ENCODE measurements at regions not wholly inside any gene's neighbourhood (a gene's known extent, or its start where the extent isn't known, plus 50 kb on each side); places are given as distances from the start of the nearest gene placed in this dataset.
"Not testable (repeated sequence)": the region's sequence is repeated elsewhere in the genome, so short reads cannot be mapped to it uniquely, and the experiment has no call there.

DNA sequence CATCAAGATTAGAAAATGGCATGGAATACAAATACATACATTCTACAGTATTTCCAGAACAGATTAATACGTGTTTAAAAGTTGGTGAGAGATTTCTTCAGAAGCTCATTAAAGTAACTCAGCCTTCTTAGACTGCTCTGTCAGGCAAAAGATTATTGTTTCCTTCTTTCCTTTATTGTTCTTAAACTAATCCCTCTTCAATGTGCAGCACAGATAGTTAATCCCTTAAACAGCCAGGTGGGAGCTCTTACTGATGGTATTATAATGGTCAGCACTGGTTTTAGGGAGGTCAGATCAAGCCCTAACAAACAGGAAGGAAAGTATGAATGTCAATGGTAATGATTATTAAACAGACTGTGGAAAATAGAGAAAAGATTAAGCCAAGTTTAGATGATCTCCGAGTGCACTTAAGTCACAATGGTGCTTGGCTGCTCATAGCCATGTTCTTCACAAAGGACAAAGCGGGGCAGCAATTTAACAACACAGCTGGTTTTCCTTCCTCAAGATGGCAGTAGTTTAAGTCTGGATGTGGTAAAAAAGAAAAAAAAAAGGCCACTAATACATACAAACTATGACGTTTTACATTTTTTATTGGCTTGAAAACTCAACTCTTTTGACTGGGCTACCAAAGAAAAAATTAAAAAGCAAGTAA lies 992.6 kb downstream of the PCDH9 start:
- DNase-seq (ENCODE audit: low read depth in 2 of 2) = no peak

DNA sequence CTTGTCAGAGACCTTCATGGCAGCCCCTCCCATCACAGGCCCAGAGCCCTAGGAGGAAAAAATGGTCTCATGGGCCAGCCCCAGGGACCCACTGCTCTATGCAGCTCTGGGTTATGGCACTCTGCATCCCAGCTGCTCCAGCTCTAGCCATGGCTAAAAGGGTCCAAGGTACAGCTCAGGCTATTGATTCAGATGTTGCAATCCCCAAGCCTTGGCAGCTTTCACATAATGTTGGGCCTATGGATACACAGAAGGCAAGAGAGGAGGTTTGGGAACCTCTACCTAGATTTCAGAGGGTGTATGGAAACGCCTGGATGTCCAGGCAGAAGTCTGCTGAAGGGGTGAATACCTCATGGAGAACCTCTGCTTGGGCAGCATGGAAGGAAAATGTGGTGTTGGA lies 996.0 kb downstream of the PCDH9 start:
- DNase-seq (ENCODE audit: low read depth in 2 of 2) = no peak

DNA sequence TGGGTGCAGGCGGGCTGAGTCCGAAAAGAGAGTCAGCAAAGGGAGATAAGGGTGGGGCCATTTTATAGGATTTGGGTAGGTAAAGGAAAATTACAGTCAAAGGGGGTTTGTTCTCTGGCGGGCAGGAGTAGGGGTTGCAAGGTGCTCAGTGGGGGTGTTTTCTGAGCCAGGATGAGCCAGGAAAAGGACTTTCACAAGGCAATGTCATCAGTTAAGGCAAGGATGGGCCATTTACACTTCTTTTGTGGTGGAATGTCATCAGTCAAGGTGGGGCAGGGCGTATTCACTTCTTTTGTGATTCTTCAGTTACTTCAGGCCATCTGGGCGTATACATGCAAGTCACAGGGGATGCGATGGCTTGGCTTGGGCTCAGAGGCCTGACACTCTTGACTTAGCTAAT lies 998.2 kb downstream of the PCDH9 start:
- not testable (repeated sequence) for DNase-seq (ENCODE audit: low read depth in 2 of 2)

DNA sequence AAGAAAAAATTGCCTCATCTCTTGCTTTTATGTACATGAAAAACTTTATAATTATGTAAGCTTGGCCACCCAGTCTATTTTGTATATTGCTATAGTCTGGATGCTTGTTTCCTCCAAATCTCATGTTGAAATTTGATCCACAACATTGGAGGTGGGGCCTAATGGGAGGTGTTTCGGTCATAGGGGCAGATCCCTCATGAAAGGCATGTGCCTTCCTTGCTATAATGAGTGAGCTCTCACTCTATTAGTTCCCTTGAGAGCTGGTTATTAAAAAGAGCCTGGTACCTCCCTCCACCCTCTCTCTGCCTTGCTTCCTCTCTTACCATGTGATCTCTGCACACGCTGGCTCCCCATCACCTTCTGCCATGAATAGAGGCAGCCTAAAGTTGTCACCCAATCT lies 1005.1 kb downstream of the PCDH9 start:
- no peak for DNase-seq (ENCODE audit: low read depth in 2 of 2)

DNA sequence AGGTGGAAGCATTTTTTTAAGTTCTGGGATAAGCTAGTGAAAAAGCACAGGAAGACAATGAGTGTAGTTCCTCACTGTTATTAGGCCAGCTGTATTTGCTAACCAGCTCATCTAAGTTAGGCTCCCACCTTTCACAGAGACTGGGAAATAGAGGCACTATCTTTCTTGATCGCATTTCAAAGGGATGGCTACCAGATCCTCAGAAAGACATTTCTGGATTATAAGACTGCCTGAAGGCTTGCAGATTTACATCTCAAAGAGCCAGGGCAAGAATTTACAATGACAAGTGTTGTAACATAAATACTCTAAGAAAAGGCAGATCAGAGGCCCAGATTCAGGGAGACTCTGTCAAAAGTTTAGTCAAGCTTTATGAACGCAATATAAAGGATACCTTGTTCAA lies 1005.5 kb downstream of the PCDH9 start:
- no peak for DNase-seq (ENCODE audit: low read depth in 2 of 2)

DNA sequence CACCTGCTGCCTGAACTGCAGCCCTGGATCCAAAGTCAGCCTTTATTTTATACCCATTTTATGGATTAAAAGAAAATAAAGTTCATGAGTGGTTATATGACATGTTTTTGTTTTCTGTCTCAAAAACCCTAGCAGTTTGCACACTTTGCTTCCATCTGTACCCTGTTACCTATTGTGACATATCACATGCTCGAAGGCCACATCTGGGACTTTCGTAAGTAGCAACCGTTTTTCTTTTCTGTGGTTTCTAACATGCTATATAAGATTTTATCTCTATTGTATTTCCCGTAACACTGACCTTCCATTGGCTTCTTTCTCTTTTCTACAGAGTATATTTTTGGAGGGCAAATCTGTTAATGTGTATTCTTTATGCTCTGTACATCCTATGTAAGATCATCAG lies 1007.2 kb downstream of the PCDH9 start:
- no peak for DNase-seq (ENCODE audit: low read depth in 2 of 2)

DNA sequence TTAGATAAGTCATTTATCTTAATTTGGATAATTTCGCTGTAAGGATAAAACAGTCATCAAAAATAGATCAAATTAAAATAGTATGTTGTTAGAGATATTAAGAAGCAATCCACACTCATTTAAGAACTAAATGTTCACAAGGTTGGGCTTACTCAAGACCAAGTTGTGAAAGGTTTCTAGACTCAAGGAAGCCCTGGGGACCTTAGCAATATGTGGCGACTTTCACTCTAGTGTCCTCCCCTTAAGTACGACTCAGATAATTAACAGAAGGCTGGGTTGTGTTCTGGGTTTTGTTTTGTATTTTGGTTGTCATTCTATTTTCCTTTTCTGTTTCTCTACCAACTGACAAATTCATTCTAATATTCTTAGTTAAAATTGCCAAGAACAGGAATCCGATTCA lies 1008.0 kb downstream of the PCDH9 start:
- DNase-seq (ENCODE audit: low read depth in 2 of 2) = no peak

DNA sequence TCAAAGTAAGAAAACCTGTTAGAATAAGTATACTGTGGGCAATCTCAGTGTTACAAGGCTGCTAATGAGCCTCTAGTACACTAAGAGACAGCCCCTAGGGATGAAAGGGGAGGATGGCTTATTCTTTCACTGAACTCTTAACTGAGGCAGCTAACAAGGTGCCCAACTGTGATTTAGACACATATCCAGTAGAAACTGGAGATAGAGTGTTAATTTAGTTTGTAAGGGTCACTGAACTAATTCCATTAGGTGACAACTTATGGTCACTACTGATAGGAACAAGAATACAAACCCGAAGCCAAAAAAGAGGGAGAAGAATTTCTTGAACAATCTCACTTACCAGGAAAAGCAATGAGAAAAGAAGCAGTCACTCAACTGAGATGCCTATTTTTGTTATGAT lies 1010.6 kb downstream of the PCDH9 start:
- no peak for DNase-seq (ENCODE audit: low read depth in 2 of 2)

DNA sequence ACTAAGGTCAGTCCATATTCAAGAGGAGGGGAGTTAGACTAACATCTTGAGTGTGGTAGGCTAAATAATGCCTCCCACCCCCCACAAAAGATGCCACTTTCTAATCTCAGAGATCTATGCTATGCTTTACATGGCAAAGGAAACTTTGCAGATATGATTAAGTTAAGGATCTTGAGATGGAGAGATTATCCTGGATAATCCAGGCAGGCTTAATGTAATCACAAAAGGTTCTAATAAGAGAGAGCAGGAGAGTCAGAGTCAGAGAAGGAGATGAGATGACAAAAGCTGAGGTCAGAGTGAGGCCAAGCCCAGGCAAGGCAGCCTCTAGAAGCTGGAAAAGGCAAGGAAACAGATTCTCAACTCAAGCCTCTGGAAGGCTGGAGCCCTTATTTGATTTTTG lies 1011.6 kb downstream of the PCDH9 start:
- DNase-seq (ENCODE audit: low read depth in 2 of 2) = no peak

DNA sequence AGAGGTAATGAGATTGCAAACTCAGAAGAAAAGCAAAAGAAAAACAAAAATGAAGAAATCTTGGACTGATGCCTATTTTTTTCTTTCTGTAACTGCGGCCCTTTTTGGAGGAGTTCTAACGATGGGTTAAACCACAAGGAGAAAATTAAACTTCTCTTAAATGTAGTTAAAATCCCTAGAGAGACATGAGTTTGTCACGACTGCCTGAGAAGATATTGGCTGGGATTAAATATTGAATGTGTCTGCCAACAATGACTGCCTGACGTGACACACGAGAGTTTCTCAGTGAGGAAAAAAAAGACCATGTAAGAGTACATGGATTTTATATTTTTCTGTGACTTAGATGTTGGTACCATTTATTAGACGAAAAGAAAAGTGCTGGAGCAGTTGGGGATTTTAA lies 1013.4 kb downstream of the PCDH9 start:
- DNase-seq (ENCODE audit: low read depth in 2 of 2) = peak; percentile 10 to 13

DNA sequence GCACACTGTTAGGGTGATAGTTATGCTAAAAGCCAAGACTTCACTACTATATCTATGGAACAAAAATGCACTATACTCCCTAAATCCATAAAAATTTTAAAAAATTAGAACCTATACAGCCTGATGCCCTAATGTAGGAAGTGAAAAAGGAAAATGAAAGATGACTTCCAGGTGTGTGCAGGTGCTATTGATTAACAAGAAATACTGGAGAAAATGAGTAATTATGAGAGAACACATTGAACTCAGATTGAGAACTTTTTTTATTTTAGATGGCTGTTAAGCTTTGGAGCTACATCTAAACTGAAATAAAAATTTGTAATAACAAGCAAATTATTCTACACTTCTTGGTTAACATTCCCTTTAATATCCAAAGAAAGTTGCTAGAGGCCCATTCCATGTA lies 1015.7 kb downstream of the PCDH9 start:
- no peak for DNase-seq (ENCODE audit: low read depth in 2 of 2)

DNA sequence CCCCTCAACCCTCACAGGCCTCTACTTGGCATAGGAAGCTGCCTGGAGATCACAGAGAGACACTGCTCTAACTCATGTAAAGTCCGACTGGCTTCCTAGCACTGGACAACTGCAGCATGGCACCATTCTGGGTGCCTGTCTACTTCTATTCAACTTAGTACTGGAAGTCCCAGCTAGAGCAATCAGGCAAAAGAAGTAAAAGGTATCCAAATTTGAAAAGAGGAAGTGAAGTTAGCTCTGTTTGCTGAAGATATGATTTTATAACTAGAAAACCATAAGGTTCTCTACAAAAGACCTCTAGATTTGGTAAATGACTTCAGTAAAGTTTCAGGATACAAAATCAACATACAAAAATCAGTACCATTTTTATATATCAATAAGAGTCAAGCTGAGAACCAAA lies 1017.6 kb downstream of the PCDH9 start:
- DNase-seq (ENCODE audit: low read depth in 2 of 2) = no peak

DNA sequence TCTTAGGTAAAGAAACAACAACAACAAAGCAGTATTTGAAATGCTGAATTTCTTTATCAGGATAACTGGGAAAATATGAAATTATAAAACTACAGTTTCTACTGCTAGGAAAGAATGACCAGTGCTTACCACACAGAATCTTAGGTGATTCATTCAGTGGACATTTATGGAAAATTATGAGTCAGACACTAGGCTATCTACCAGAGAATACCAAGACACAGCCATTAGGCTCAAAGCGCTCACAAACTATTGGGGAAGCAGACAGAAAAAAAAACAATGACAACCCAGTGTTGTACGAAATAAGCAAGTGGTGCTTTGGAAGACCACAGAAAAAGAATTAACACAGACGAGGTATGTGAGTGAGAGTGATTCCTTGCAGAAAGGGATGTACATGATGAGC lies 1019.5 kb downstream of the PCDH9 start:
- peak; percentile 76 to 78 for DNase-seq (ENCODE audit: low read depth in 2 of 2)

DNA sequence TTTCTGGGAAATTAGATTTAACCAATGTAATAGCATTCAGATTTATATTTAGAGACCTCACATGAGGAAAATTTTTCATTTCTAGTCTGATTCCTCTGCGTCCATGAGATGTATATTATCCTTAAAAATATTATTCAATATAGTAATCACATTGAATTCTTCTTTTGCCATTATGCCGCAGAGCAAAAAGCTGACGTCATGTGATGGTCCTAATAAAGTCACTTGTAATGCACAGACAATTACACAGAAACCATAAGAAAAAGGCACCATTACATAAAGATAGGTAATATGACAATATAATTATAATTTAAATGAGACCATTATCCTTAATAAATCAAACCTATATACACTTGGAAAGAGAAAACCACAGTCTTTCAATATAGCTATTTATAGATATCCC lies 1021.5 kb downstream of the PCDH9 start:
- no peak for DNase-seq (ENCODE audit: low read depth in 2 of 2)

DNA sequence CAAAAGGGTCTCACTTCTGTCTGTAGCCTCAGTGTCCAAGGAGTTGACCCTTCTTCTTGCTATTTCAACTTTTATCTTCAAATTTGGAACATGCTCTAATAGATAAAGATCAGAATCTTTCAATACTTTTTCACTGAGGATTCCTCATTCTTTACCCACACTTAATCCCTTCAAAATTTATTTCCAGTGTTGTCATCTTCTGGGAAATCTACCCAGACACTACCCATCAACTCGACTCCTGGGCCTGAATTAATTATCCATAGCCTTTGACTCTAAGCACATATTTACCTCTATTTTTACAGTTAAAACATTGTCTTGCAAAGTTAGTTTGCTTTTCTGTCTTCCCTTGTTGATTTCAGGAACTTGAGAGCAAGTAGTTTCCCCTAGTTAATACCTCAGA lies 1022.5 kb downstream of the PCDH9 start:
- DNase-seq (ENCODE audit: low read depth in 2 of 2) = peak in 1 of 2 experiments; percentile 12

DNA sequence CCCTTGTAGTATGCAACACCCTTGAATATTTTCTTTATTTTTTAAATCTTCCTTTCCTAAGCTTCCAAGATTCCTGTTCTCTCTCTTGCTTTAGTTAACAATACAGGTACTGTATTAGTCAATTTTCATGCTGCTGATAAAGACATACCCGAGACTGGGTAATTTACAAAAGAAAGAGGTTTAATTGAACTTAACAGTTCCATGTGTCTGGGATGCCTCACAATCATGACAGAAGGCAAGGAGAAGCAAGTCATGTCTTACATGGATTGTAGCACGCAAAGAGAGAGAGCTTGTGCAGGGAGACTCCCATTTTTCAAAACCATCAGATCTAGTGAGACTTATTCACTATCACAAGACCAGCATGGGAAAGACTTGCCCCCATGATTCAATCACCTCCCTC lies 1024.3 kb downstream of the PCDH9 start:
- no peak for DNase-seq (ENCODE audit: low read depth in 2 of 2)

DNA sequence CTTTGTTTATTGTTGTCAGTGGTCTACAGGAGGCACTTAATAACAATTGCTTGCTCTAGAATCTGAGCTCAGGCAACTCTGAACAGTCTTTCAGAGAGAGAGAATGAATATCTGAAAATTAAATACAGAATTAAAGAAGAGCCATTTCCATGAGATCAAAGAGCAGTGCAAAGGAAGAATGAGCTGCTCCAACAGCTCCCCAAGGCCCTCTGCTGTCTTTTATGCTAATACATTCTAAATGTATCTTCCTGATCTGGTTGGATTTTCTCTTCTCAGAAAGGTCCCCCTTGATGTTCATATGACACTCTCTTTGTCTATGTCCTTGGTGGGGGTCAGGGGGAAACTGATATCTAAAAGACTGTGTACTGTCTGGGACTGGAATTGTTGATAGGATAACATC lies 1029.6 kb downstream of the PCDH9 start:
- no peak for DNase-seq (ENCODE audit: low read depth in 2 of 2)

DNA sequence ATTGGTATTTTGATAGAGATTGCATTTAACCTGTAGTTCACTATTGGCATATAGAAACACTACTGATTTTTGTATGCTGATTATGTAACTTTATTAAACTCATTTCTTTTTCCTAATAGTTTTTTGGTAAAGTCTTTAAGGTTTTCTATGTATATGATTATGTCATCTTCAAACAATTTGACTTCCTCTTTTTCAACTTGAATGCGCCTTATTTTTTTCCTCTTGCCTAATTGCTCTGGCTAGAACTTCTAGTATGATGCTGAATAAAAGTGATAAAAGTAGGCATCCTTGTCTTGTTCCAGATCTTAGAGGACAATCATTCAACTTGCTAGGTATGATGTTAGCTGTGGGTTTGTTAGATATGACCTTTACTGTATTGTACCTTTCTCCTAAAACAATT lies 1034.9 kb downstream of the PCDH9 start:
- DNase-seq (ENCODE audit: low read depth in 2 of 2) = no peak

DNA sequence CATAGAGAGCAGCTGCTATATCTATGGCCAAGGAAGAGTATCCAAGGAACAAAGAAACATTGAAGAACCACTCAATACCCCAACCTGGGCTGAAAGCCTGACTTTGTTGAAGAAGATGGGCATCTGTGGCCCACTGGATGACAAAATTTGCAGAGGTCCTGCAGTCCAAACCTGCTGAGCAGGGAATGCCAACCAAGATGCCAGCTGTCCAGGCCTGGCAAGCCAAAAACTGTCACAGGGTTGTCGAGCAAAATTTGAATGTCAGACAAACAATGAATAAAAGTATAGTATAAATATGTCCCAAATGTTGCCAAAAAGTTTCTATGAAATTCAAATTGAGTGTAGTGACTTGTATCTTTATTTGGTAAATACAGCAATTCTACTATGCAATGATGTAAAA lies 1040.2 kb downstream of the PCDH9 start:
- DNase-seq (ENCODE audit: low read depth in 2 of 2) = no peak

DNA sequence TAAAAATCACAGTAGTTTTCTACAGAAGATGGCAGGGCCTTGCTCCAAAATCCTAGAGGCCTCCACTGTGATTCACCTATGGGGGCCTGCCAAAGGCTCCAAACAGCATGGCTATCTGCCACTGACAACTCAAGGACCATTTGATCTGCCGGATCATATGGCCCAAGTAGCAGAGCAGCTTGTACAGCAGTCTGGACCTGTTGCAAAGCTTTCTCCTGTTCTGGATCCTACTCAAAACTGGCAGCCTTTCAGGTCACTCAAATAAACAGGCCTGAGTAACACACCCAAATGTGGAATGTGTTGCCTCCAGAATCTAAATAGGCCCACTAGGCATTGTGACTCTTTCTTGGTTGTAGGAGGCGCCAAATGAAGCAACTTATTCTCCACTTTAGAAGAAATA lies 1049.3 kb downstream of the PCDH9 start:
- no peak for DNase-seq (ENCODE audit: low read depth in 2 of 2)

DNA sequence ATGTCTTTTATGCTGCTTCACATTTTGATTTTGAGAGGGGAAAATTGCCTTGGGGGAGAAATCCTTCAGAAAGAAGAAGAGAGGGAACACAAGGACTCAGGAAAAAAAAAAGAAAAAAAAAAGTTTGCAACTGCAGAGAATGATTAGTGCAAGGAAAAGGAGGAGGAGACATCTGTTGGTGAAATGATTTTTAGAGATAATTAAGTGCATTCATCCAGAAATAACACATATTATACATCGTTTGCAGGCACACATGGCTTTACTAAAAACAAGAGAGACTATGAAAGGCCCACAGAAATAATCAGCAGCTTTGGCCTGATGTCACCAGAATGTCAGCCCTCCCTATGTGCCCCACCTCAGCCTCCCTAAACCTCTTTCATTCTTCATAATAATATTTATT lies 1058.2 kb downstream of the PCDH9 start:
- DNase-seq (ENCODE audit: low read depth in 2 of 2) = no peak

DNA sequence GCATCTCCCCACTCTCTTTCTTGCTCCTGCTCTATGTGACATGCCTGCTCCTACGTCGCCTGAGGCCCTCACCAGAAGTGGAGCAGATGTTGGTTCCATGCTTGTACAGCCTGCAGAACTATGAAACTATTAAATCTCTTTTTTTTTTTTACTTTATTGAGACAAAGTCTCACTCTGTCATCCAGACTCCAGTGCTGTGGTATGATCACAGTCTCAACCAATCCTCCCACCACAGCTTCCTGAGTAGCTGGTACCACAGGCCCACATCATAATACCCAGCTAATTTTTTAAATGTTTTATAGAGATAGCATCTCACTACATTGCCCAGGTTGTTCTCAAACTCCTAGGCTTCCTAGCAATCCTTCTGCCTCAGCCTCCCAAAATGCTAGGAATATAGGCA lies 1067.7 kb downstream of the PCDH9 start:
- no peak for DNase-seq (ENCODE audit: low read depth in 2 of 2)

DNA sequence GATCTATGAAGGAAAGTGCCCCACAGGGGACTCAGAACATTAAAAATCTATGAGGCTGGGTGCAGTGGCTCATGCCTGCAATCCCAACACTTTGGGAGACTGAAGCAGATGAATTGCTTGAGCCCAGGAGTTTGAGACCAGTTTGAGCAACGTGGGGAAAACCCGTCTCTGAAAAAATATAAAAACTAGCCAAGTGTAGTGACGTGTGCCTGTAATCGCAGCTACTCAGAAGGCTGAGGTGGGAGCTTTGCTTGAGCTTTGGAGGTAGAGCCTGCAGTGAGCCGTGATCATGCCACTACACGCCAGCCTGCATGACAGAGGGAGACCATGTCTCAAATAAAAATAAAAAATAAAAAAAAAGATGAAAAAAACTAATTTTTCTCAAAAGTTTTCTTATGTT lies 1070.6 kb downstream of the PCDH9 start:
- DNase-seq (ENCODE audit: low read depth in 2 of 2) = no peak

DNA sequence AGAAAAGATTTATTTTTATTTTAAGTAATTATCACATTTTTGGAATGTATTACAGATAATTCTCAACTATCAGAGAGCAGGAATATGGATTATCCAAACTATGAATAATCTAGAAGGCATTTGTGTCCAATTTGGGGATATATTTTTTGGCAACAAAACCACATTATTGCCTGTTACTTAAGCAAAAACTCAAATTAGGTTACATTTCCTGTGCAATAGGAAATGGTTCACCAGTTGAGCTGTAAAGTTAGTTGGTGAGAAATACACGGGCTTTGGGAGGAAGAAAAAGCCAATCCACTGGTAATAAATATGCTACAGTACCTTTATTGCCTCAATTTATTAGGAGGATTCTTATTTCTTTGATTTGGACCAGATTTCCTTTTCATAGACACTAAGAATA lies 1075.2 kb downstream of the PCDH9 start:
- peak; percentile 72 to 74 for DNase-seq (ENCODE audit: low read depth in 2 of 2)

DNA sequence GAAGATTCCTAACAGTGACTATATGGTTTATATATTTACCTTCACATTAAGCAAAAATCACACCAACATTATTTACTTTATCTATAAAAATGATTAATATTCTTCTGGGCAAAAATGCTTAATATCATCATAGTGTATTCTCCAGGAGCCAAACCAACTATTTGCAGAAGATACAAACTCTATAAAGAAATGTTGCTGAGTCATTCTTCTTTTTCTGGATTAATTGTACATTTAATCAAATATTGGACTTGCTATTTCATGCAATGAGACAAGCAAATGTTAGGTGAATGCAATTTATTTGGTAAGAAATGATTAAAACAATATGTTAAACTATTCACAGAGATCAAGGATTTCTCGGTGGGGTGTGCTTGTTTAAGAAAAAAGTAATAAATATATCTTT lies 1075.8 kb downstream of the PCDH9 start:
- peak; percentile 37 to 41 for DNase-seq (ENCODE audit: low read depth in 2 of 2)

Data from fibroblast of skin of left quadriceps (primary cell).